ENCODE measurements at regions not wholly inside any gene's neighbourhood (a gene's known extent, or its start where the extent isn't known, plus 50 kb on each side); places are given as distances from the start of the nearest gene placed in this dataset.

- peak; percentile 24 for DNase-seq
Measured at GRCh38 chr11:110772863-110773262, 60.6 kb upstream of the ARHGAP20 start.

DNA sequence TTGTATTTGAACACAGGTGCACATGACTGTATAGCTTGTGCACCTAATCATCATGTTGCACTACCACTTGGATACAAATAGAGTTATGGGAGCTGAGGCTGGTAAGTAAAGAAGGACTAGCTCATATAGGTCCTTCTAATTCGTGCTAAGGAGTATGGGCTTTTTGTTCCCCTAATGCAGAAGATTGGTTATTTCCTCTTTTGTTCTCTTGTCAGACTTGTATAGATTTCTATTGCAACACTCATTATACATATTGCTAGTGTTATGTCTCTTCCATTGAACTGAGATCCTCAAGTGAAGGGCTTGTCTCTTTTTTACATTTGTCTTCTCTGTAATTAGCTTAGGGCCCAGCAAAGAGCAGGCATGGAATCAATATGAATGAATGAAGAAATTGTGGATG is 54.1 kb upstream of the ARHGAP20 start:
- no peak for DNase-seq

DNA sequence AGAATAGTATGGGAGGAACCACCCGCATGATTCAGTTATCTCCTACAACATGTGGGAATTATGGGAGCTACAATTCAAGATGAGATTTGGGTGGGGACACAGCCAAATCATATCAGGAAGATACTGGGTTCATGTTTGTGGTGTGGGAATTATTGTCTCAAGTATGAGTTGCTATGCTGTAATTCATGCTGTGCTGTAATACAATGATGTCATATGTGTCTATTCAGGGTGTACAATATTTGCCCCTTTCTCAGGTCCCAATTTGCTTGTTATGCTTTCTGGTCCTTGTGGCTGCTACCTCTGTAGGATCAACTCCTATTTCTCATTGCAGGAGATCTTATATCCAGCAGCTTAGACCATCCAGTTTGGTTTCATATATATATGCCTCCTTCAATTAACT is 52.2 kb upstream of the ARHGAP20 start:
- no peak for DNase-seq

GRCh38 chr11:110763249-110764011 is 51.2 kb upstream of the ARHGAP20 start:
- no peak for DNase-seq

DNA sequence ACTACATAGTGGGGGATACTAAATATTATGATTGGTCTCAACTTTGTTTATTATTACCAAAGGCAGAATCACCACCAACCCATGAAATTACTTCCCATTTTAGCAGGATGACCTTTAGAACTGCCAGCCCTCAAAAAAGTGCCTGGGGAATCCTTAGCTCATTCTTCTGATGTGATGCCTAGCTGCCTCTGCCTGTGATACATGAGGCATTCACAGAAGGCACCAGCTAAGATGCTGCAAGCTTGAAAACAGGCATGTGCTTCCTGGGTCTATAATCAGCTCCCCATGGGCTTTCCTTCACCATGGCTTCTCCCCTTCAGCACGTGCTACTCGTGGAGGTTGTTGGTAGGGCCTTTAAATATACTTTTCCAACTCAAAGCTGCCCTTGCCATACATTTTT is 50.4 kb upstream of the ARHGAP20 start:
- DNase-seq = no peak
